Activated CD4-positive, alpha-beta T cell treated with anti-CD3 and anti-CD28 coated beads for 36 hours (primary cell): ENCODE measurements at regions not wholly inside any gene's neighbourhood (a gene's known extent, or its start where the extent isn't known, plus 50 kb on each side); places are given as distances from the start of the nearest gene placed in this dataset.

Source experiments
- ATAC-seq: fragments of 200-7000 bp; cut with Tn5 transposase; one replicate; pipeline ENCODE4 v1.10.0; 2021; ENCODE audit warnings: mild to moderate bottlenecking, moderate library complexity
- CTCF ChIA-PET: fragments of 350-600 bp; sonication (Branson Sonifier 250); formaldehyde crosslinking; loops from one replicate; lab custom pipeline; 2021; ENCODE audit warnings: antibody characterized with exemption; lab: Charles Lee
- POLR2A ChIA-PET: fragments of 350-600 bp; sonication (Branson Sonifier 250); formaldehyde crosslinking; loops from one replicate; lab custom pipeline; 2021; ENCODE audit warnings: antibody characterized with exemption, inconsistent platforms; lab: Charles Lee
- DNase-seq: peaks from one replicate; pipeline ENCODE4 v3.0.0-alpha.2; 2020
- H3K27ac Mint-ChIP-seq: one replicate; pipeline ENCODE4 v1.8.0; 2021; ENCODE audit warnings: mixed read lengths
- H3K27me3 Mint-ChIP-seq: one replicate; pipeline ENCODE4 v1.8.0; 2021; ENCODE audit warnings: mixed read lengths
- H3K36me3 Mint-ChIP-seq: one replicate; pipeline ENCODE4 v1.8.0; 2021; ENCODE audit warnings: low read depth, mixed read lengths
- H3K4me1 Mint-ChIP-seq: one replicate; pipeline ENCODE4 v1.8.0; 2021; ENCODE audit warnings: mixed read lengths
- H3K4me3 Mint-ChIP-seq: one replicate; pipeline ENCODE4 v1.8.0; 2021; ENCODE audit warnings: mild to moderate bottlenecking, moderate library complexity, mixed read lengths
- H3K9me3 Mint-ChIP-seq: one replicate; pipeline ENCODE4 v1.8.0; 2021; ENCODE audit warnings: low read depth, mixed read lengths
- intact Hi-C, 2 experiments: fragments of 100-400 bp; cut with DNase I in 1 of 2; cut with micrococcal nuclease in 1 of 2; formaldehyde crosslinking; loops; one replicate each; pipeline versions ENCODE4 v1.14.2 to v1.15.1; 2022 to 2024; cut with DNase I, micrococcal nuclease

DNA sequence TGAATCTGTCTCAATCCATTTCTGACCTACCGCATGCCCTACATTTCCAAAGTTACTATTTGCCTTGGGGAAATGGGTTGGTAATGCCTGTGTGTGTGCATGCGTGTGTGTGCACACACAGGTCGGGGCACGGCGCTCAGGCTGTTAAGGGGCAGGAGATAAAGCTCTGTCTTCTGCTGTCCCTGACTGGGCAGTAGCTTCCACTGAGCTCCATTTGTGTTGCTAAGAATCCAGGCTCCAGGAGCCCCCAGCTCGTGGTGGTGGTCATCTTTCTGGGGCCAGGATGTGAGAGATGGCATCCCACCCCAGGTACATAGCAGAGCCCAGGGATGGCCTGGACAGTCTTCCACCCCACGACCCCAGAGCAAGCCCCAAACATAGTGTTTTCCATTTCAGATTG, 66.7 kb upstream of the HS6ST1 start:
- Mint-ChIP-seq H3K27me3 (no peaks in the 10 kb centered on the region), H3K4me1 (no peaks in the 10 kb centered on the region), H3K9me3 (no peaks in the 10 kb centered on the region), H3K36me3 (no peaks in the 10 kb centered on the region), H3K4me3 (no peak overlapping the region), H3K27ac (no peak overlapping the region)
- no peak for DNase-seq
- intact Hi-C loops: no loop called here
- no peak for ATAC-seq
- ChIA-PET CTCF (no interaction called here), POLR2A (no interaction called here)

GRCh38 chr2:128386066-128386465, 67.4 kb upstream of the HS6ST1 start:
- intact Hi-C loops: no loop called here
- no peak for DNase-seq
- H3K27ac Mint-ChIP-seq: no peak overlapping the region
- no peaks in the 10 kb centered on the region for H3K9me3 Mint-ChIP-seq
- no peaks in the 10 kb centered on the region for H3K36me3 Mint-ChIP-seq
- no peak for ATAC-seq
- no peak overlapping the region for H3K4me3 Mint-ChIP-seq
- no peaks in the 10 kb centered on the region for H3K4me1 Mint-ChIP-seq
- H3K27me3 Mint-ChIP-seq: no peaks in the 10 kb centered on the region
- CTCF ChIA-PET: no interaction called here
- POLR2A ChIA-PET: no interaction called here

DNA sequence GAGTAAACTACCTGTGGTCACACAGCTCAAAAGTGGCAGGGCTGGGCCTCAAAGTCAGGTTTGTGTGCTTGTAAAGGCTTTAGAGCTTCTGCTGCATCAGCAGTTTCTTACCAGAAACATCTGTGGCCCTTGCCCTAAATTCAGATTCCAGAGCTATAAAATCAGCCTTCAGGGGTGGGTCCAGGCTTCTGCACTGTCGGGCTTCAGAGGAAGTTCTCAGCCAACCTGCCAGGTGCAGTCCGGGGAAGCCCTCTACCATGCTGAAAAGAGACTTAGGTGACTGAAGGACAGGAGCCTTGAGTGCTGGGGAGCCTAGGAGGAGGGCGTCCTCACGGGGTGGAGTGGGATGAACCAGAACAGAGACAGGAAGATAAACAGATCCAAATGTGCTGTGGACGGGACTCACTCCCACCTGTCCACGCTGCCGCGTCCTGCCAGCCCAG, 69.9 kb upstream of the HS6ST1 start:
- Mint-ChIP-seq H3K36me3 (no peaks in the 10 kb centered on the region), H3K27me3 (no peaks in the 10 kb centered on the region), H3K9me3 (no peaks in the 10 kb centered on the region), H3K27ac (no peak overlapping the region), H3K4me3 (no peak overlapping the region), H3K4me1 (no peaks in the 10 kb centered on the region)
- CTCF ChIA-PET: interaction anchor here (1.1 kb wide), 1 partner anchor 11 kb away, joined by 3 read pairs; no protein-coding TSS in a partner anchor
- POLR2A ChIA-PET: no interaction called here
- intact Hi-C loops: no loop called here
- ATAC-seq (no peak), DNase-seq (no peak)

- H3K27me3 Mint-ChIP-seq: no peaks in the 10 kb centered on the region
- intact Hi-C loops: no loop called here
- no peaks in the 10 kb centered on the region for H3K9me3 Mint-ChIP-seq
- CTCF ChIA-PET: no interaction called here
- no peak overlapping the region for H3K4me3 Mint-ChIP-seq
- POLR2A ChIA-PET: no interaction called here
- DNase-seq: no peak
- no peak overlapping the region for H3K27ac Mint-ChIP-seq
- no peaks in the 10 kb centered on the region for H3K36me3 Mint-ChIP-seq
- H3K4me1 Mint-ChIP-seq: no peaks in the 10 kb centered on the region
- no peak for ATAC-seq
These were observed 70.9 kb upstream of the HS6ST1 start for GRCh38 chr2:128389388-128390086.

- Mint-ChIP-seq H3K36me3 (no peaks in the 10 kb centered on the region), H3K9me3 (no peaks in the 10 kb centered on the region), H3K27ac (no peak overlapping the region), H3K4me1 (no peaks in the 10 kb centered on the region), H3K4me3 (no peak overlapping the region), H3K27me3 (no peaks in the 10 kb centered on the region)
- CTCF ChIA-PET: no interaction called here
- POLR2A ChIA-PET: no interaction called here
- DNase-seq: no peak
- intact Hi-C loops: no loop called here
- no peak for ATAC-seq
These were observed 71.8 kb upstream of the HS6ST1 start for GRCh38 chr2:128390256-128390990.

GRCh38 chr2:128390991-128391630, 72.4 kb upstream of the HS6ST1 start:
- no peak overlapping the region for H3K4me3 Mint-ChIP-seq
- no peaks in the 10 kb centered on the region for H3K4me1 Mint-ChIP-seq
- H3K36me3 Mint-ChIP-seq: no peaks in the 10 kb centered on the region
- no peak overlapping the region for H3K27ac Mint-ChIP-seq
- ChIA-PET POLR2A (no interaction called here), CTCF (no interaction called here)
- H3K9me3 Mint-ChIP-seq: no peaks in the 10 kb centered on the region
- ATAC-seq: no peak
- H3K27me3 Mint-ChIP-seq: no peaks in the 10 kb centered on the region
- intact Hi-C loops: no loop called here
- DNase-seq: no peak

DNA sequence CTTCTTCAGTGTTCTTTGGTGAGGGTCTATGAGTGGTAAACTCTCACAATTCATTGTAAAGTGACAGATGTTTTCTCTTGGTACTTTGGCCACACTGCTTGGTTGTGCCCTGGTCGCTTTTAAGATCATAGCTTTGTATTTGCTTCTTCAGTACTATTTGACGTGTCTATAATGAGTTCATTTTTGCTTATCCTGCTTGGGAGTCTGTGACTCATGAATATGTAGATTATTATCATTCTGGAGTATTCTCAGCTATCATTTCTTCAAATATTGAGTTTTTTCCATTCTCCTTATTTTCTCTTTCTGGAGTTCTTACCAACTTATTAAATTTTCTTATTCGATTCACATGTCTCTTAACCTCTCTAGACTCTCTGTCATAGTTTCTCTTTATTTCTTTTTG, 73.0 kb upstream of the HS6ST1 start:
- POLR2A ChIA-PET: no interaction called here
- Mint-ChIP-seq H3K36me3 (no peaks in the 10 kb centered on the region), H3K27ac (no peak overlapping the region), H3K27me3 (no peaks in the 10 kb centered on the region), H3K4me1 (no peaks in the 10 kb centered on the region), H3K9me3 (no peaks in the 10 kb centered on the region), H3K4me3 (no peak overlapping the region)
- ATAC-seq (no peak), DNase-seq (no peak)
- CTCF ChIA-PET: no interaction called here
- intact Hi-C loops: no loop called here

DNA sequence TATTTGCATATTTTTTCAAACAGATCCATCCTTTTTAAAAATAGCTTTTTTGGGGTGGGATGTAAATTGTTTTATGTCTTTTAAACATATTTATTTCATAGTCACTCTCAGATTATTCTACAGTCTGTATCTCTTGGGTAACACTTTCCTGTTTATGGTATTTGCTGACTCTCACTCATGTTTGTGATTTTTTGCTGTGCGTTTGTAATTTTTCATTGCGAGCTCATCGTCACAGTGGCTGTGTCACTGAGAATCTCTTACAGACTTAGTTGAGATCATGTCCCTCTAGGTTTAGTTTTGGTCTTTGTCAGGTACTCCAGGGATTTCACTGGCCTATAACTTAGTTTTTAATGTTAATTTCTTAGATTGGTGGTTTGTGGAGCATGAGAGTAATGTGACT, 73.5 kb upstream of the HS6ST1 start:
- H3K27me3 Mint-ChIP-seq: no peaks in the 10 kb centered on the region
- intact Hi-C loops: no loop called here
- POLR2A ChIA-PET: no interaction called here

GRCh38 chr2:128394007-128394730, 75.5 kb upstream of the HS6ST1 start:
- CTCF ChIA-PET: no interaction called here
- H3K27ac Mint-ChIP-seq: no peak overlapping the region
- H3K36me3 Mint-ChIP-seq: no peaks in the 10 kb centered on the region
- intact Hi-C loops: no loop called here
- H3K9me3 Mint-ChIP-seq: no peaks in the 10 kb centered on the region
- no peak for ATAC-seq
- H3K27me3 Mint-ChIP-seq: peaks cover 2% of the 10 kb centered on the region
- POLR2A ChIA-PET: no interaction called here
- H3K4me1 Mint-ChIP-seq: no peaks in the 10 kb centered on the region
- H3K4me3 Mint-ChIP-seq: no peak overlapping the region
- no peak for DNase-seq

More for the DNA sequence above, 73.5 kb upstream of the HS6ST1 start:
- Mint-ChIP-seq H3K27ac (no peak overlapping the region), H3K36me3 (no peaks in the 10 kb centered on the region), H3K9me3 (no peaks in the 10 kb centered on the region), H3K4me1 (no peaks in the 10 kb centered on the region), H3K4me3 (no peak overlapping the region)
- no peak for DNase-seq
- ATAC-seq: no peak
- CTCF ChIA-PET: no interaction called here

DNA sequence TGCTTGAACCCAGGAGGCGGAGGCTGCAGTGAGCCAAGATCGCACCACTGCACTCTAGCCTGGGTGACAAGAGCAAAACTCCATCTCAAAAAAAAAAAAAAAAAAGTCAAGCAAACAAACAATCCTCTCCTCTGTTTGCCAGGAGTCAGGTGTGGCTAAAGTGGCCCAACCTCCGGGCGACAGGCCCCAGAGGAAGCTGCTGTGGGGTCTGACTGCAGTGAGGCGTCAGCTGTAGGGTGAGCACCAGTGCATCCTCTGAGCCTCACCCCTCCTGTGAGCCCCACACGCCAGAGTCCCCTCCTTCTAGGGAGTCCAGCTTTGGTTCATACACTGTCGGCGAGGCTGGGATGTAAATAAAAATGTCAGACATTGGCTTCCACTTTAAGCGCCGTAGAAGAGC, 76.5 kb upstream of the HS6ST1 start:
- peaks cover 8% of the 10 kb centered on the region for H3K27me3 Mint-ChIP-seq
- DNase-seq (no peak), ATAC-seq (no peak)
- CTCF ChIA-PET: no interaction called here
- no peak overlapping the region for H3K27ac Mint-ChIP-seq
- H3K9me3 Mint-ChIP-seq: no peaks in the 10 kb centered on the region
- H3K4me1 Mint-ChIP-seq: no peaks in the 10 kb centered on the region
- H3K36me3 Mint-ChIP-seq: no peaks in the 10 kb centered on the region
- intact Hi-C loops: no loop called here
- POLR2A ChIA-PET: no interaction called here
- H3K4me3 Mint-ChIP-seq: no peak overlapping the region

- H3K27me3 Mint-ChIP-seq: peaks cover 8% of the 10 kb centered on the region
- DNase-seq: no peak
- POLR2A ChIA-PET: no interaction called here
- no peak overlapping the region for H3K27ac Mint-ChIP-seq
- H3K9me3 Mint-ChIP-seq: no peaks in the 10 kb centered on the region
- H3K36me3 Mint-ChIP-seq: no peaks in the 10 kb centered on the region
- H3K4me1 Mint-ChIP-seq: no peaks in the 10 kb centered on the region
- intact Hi-C loops: no loop called here
- CTCF ChIA-PET: no interaction called here
- ATAC-seq: no peak
- no peak overlapping the region for H3K4me3 Mint-ChIP-seq
These were observed 77.2 kb upstream of the HS6ST1 start for GRCh38 chr2:128395640-128396499.
